ENCODE measurements at regions not wholly inside any gene's neighbourhood (a gene's known extent, or its start where the extent isn't known, plus 50 kb on each side); places are given as distances from the start of the nearest gene placed in this dataset.

GRCh38 chr2:128682729-128683284 lies 364.1 kb upstream of the HS6ST1 start:
- Histone ChIP-seq H3K36me3 (no peaks in the 10 kb centered on the region), H3K9me3 (no peaks in the 10 kb centered on the region), H3K27ac (no peak overlapping the region), H3K27me3 (no peaks in the 10 kb centered on the region), H3K4me1 (no peaks in the 10 kb centered on the region), H3K4me3 (no peak overlapping the region)
- DNase-seq: no peak
- TF ChIP-seq CTCF (IDR thresholded peaks at IDR 0.05): no peak

GRCh38 chr2:128684523-128684922 lies 365.9 kb upstream of the HS6ST1 start:
- no peaks in the 10 kb centered on the region for H3K27me3 ChIP-seq
- no peak overlapping the region for H3K27ac ChIP-seq
- no peak overlapping the region for H3K4me3 ChIP-seq
- no peak for TF ChIP-seq CTCF (IDR thresholded peaks at IDR 0.05)
- no peak for TF ChIP-seq POLR2A (IDR thresholded peaks at IDR 0.05)
- H3K9me3 ChIP-seq: no peaks in the 10 kb centered on the region
- no peaks in the 10 kb centered on the region for H3K36me3 ChIP-seq
- H3K4me1 ChIP-seq: no peaks in the 10 kb centered on the region
- DNase-seq: no peak

- H3K4me1 ChIP-seq: no peaks in the 10 kb centered on the region
- no peak overlapping the region for H3K27ac ChIP-seq
- H3K4me3 ChIP-seq: no peak overlapping the region
- no peak for DNase-seq
- no peaks in the 10 kb centered on the region for H3K9me3 ChIP-seq
- no peaks in the 10 kb centered on the region for H3K27me3 ChIP-seq
- no peaks in the 10 kb centered on the region for H3K36me3 ChIP-seq
- TF ChIP-seq POLR2A (IDR thresholded peaks at IDR 0.05): no peak
- no peak for TF ChIP-seq CTCF (IDR thresholded peaks at IDR 0.05)
These were observed 367.3 kb upstream of the HS6ST1 start for GRCh38 chr2:128685841-128686496.

GRCh38 chr2:128686497-128686859 lies 367.8 kb upstream of the HS6ST1 start:
- Histone ChIP-seq H3K9me3 (no peaks in the 10 kb centered on the region), H3K36me3 (no peaks in the 10 kb centered on the region), H3K27me3 (no peaks in the 10 kb centered on the region), H3K4me3 (no peak overlapping the region), H3K4me1 (no peaks in the 10 kb centered on the region), H3K27ac (no peak overlapping the region)
- TF ChIP-seq POLR2A (IDR thresholded peaks at IDR 0.05) (no peak), CTCF (IDR thresholded peaks at IDR 0.05) (no peak)
- no peak for DNase-seq

GRCh38 chr2:128686881-128687555 lies 368.4 kb upstream of the HS6ST1 start:
- H3K36me3 ChIP-seq: no peaks in the 10 kb centered on the region
- no peak for DNase-seq

More at GRCh38 chr2:128686881-128687555, 368.4 kb upstream of the HS6ST1 start:
- no peak for TF ChIP-seq POLR2A (IDR thresholded peaks at IDR 0.05)
- TF ChIP-seq CTCF (IDR thresholded peaks at IDR 0.05): no peak
- no peaks in the 10 kb centered on the region for H3K9me3 ChIP-seq
- no peak overlapping the region for H3K27ac ChIP-seq
- no peaks in the 10 kb centered on the region for H3K27me3 ChIP-seq
- no peaks in the 10 kb centered on the region for H3K4me1 ChIP-seq
- H3K4me3 ChIP-seq: no peak overlapping the region

All from Peyer's patch (tissue), 4 donors.